Skeletal muscle cell (primary cell): ENCODE measurements at regions not wholly inside any gene's neighbourhood (a gene's known extent, or its start where the extent isn't known, plus 50 kb on each side); places are given as distances from the start of the nearest gene placed in this dataset.

Experiments used
- DNase-seq: peaks from one replicate; pipeline ENCODE4 v3.0.0-alpha.2; 2010; ENCODE audit warnings: low read depth
- H3K4me3 ChIP-seq: 2 replicates; pipeline ENCODE4 v1.5.1; 2011; ENCODE audit warnings: low read depth, mild to moderate bottlenecking, control low read depth, low read length, moderate library complexity

- DNase-seq: no peak
- no peak overlapping the region for H3K4me3 ChIP-seq
Observed at GRCh38 chr14:29461101-29461500, 466.5 kb downstream of the PRKD1 start.

GRCh38 chr14:29461506-29461905, 466.1 kb downstream of the PRKD1 start:
- H3K4me3 ChIP-seq: no peak overlapping the region
- DNase-seq: no peak

GRCh38 chr14:29462321-29462720, 465.3 kb downstream of the PRKD1 start:
- no peak overlapping the region for H3K4me3 ChIP-seq
- DNase-seq: no peak

GRCh38 chr14:29462772-29463171, 464.9 kb downstream of the PRKD1 start:
- H3K4me3 ChIP-seq: no peak overlapping the region
- DNase-seq: no peak

GRCh38 chr14:29463727-29464395, 463.8 kb downstream of the PRKD1 start:
- DNase-seq: no peak
- H3K4me3 ChIP-seq: no peak overlapping the region

GRCh38 chr14:29465095-29465494, 462.6 kb downstream of the PRKD1 start:
- DNase-seq: no peak

GRCh38 chr14:29475641-29476040, 452.0 kb downstream of the PRKD1 start:
- no peak for DNase-seq
- H3K4me3 ChIP-seq: no peak overlapping the region

More at GRCh38 chr14:29465095-29465494, 462.6 kb downstream of the PRKD1 start:
- no peak overlapping the region for H3K4me3 ChIP-seq

- H3K4me3 ChIP-seq: no peak overlapping the region
- DNase-seq: no peak
Observed at GRCh38 chr14:29486132-29486531, 441.5 kb downstream of the PRKD1 start.

GRCh38 chr14:29489911-29490425, 437.7 kb downstream of the PRKD1 start:
- H3K4me3 ChIP-seq: no peak overlapping the region
- no peak for DNase-seq

- DNase-seq: no peak
- H3K4me3 ChIP-seq: no peak overlapping the region
Observed at GRCh38 chr14:29493849-29494248, 433.8 kb downstream of the PRKD1 start.

- no peak overlapping the region for H3K4me3 ChIP-seq
- DNase-seq: no peak
Observed at GRCh38 chr14:29494312-29494711, 433.3 kb downstream of the PRKD1 start.

- H3K4me3 ChIP-seq: no peak overlapping the region
- no peak for DNase-seq
Observed at GRCh38 chr14:29503903-29504302, 423.7 kb downstream of the PRKD1 start.

- H3K4me3 ChIP-seq: no peak overlapping the region
Observed at GRCh38 chr14:29518335-29518734, 409.3 kb downstream of the PRKD1 start.

GRCh38 chr14:29521526-29522137, 406.0 kb downstream of the PRKD1 start:
- no peak for DNase-seq
- H3K4me3 ChIP-seq: no peak overlapping the region

More at GRCh38 chr14:29518335-29518734, 409.3 kb downstream of the PRKD1 start:
- DNase-seq: no peak
